Activated naive CD4-positive, alpha-beta T cell treated with anti-CD3 and anti-CD28 coated beads for 36 hours (primary cell): ENCODE measurements at regions not wholly inside any gene's neighbourhood (a gene's known extent, or its start where the extent isn't known, plus 50 kb on each side); places are given as distances from the start of the nearest gene placed in this dataset.

ENCODE experiments used
- CTCF ChIA-PET: fragments of 350-600 bp; sonication (Branson Sonifier 250); formaldehyde crosslinking; loops from one replicate; lab custom pipeline; 2021; ENCODE audit warnings: antibody characterized with exemption; lab: Charles Lee
- DNase-seq: peaks from one replicate; pipeline ENCODE4 v3.0.0-alpha.2; 2020
- H3K27ac Mint-ChIP-seq: one replicate; pipeline ENCODE4 v1.8.0; 2021; ENCODE audit warnings: mild to moderate bottlenecking, mixed read lengths
- H3K27me3 Mint-ChIP-seq: one replicate; pipeline ENCODE4 v1.8.0; 2021; ENCODE audit warnings: low read depth, mixed read lengths
- H3K36me3 Mint-ChIP-seq: one replicate; pipeline ENCODE4 v1.8.0; 2021; ENCODE audit warnings: low read depth, mixed read lengths
- H3K4me1 Mint-ChIP-seq: one replicate; pipeline ENCODE4 v1.8.0; 2021; ENCODE audit warnings: low read depth, mixed read lengths
- H3K4me3 Mint-ChIP-seq: one replicate; pipeline ENCODE4 v1.8.0; 2021; ENCODE audit warnings: mild to moderate bottlenecking, moderate library complexity, mixed read lengths
- H3K9me3 Mint-ChIP-seq: one replicate; pipeline ENCODE4 v1.8.0; 2021; ENCODE audit warnings: mixed read lengths
- intact Hi-C: fragments of 100-400 bp; cut with micrococcal nuclease; formaldehyde crosslinking; loops from one replicate; pipeline ENCODE4 v1.15.1; 2023

GRCh38 chr2:120494446-120494845 is 148.5 kb downstream of the INHBB start:
- H3K9me3 Mint-ChIP-seq = no peaks in the 10 kb centered on the region
- no peaks in the 10 kb centered on the region for H3K27me3 Mint-ChIP-seq
- no peak for DNase-seq
- no peak overlapping the region for H3K27ac Mint-ChIP-seq
- H3K36me3 Mint-ChIP-seq = no peaks in the 10 kb centered on the region
- H3K4me1 Mint-ChIP-seq = no peaks in the 10 kb centered on the region
- CTCF ChIA-PET = no interaction called here
- H3K4me3 Mint-ChIP-seq = no peak overlapping the region
- intact Hi-C loops = no loop called here

DNA sequence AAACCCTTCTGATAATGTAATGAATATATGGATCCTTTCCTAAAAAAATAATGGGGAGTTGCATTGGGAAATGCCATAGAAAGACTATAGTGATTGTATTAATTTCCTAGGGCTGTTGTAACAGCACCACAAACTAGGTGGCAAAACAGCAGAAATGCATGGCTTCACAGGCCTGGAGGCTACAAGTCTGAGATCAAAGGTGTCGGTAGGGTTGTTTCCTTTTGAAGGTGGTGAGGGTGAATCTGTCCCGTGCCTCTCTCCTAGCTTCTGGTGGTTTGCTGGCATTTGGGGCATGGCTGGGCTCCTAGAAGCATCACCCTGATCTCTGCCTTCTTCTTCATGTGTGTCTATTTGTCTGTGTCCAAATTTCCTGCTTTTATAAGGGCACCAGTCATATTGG is 149.7 kb downstream of the INHBB start:
- no peaks in the 10 kb centered on the region for H3K9me3 Mint-ChIP-seq
- intact Hi-C loops = no loop called here

GRCh38 chr2:120496235-120496634 is 150.3 kb downstream of the INHBB start:
- no peak overlapping the region for H3K27ac Mint-ChIP-seq
- CTCF ChIA-PET = no interaction called here
- intact Hi-C loops = no loop called here

More for the DNA sequence above, 149.7 kb downstream of the INHBB start:
- no peaks in the 10 kb centered on the region for H3K36me3 Mint-ChIP-seq
- no peak overlapping the region for H3K27ac Mint-ChIP-seq
- H3K27me3 Mint-ChIP-seq = no peaks in the 10 kb centered on the region
- DNase-seq = no peak
- CTCF ChIA-PET = no interaction called here
- H3K4me1 Mint-ChIP-seq = no peaks in the 10 kb centered on the region
- H3K4me3 Mint-ChIP-seq = no peak overlapping the region

DNA sequence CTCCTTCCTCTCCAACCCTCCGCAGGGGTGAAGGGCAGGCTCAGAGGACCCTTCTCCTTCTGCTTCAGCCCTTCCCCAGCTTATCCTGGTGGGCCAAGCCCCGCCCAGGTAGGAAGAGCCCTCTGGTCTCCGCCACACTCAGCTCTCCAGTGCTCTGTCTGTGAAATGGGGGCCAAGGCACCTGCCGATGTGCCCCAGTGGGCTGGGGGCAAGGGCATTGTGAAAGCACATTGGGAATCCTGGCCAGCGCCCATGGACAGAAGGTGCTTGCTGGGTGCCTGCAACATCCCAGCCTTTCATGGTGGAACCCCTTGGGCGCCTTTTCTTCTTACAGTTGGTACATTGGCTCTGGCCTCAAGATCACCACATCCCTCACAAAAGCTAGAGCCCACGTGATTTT is 150.8 kb downstream of the INHBB start:
- H3K27ac Mint-ChIP-seq = no peak overlapping the region
- H3K4me3 Mint-ChIP-seq = no peak overlapping the region
- CTCF ChIA-PET = no interaction called here
- intact Hi-C loops = no loop called here
- no peaks in the 10 kb centered on the region for H3K27me3 Mint-ChIP-seq
- no peak for DNase-seq
- no peaks in the 10 kb centered on the region for H3K9me3 Mint-ChIP-seq
- no peaks in the 10 kb centered on the region for H3K4me1 Mint-ChIP-seq
- H3K36me3 Mint-ChIP-seq = no peaks in the 10 kb centered on the region

More at GRCh38 chr2:120496235-120496634, 150.3 kb downstream of the INHBB start:
- no peak for DNase-seq
- H3K9me3 Mint-ChIP-seq = no peaks in the 10 kb centered on the region
- H3K4me3 Mint-ChIP-seq = no peak overlapping the region
- H3K4me1 Mint-ChIP-seq = no peaks in the 10 kb centered on the region
- H3K36me3 Mint-ChIP-seq = no peaks in the 10 kb centered on the region
- no peaks in the 10 kb centered on the region for H3K27me3 Mint-ChIP-seq

GRCh38 chr2:120497261-120497977 is 151.5 kb downstream of the INHBB start:
- CTCF ChIA-PET = no interaction called here
- H3K27ac Mint-ChIP-seq = no peak overlapping the region
- no peak for DNase-seq
- no peaks in the 10 kb centered on the region for H3K36me3 Mint-ChIP-seq
- H3K9me3 Mint-ChIP-seq = no peaks in the 10 kb centered on the region
- intact Hi-C loops = no loop called here
- H3K4me1 Mint-ChIP-seq = no peaks in the 10 kb centered on the region
- no peak overlapping the region for H3K4me3 Mint-ChIP-seq
- no peaks in the 10 kb centered on the region for H3K27me3 Mint-ChIP-seq

GRCh38 chr2:120498121-120498520 is 152.2 kb downstream of the INHBB start:
- no peaks in the 10 kb centered on the region for H3K27me3 Mint-ChIP-seq
- no peak for DNase-seq
- no peaks in the 10 kb centered on the region for H3K9me3 Mint-ChIP-seq
- no peaks in the 10 kb centered on the region for H3K36me3 Mint-ChIP-seq
- CTCF ChIA-PET = no interaction called here
- intact Hi-C loops = no loop called here
- no peaks in the 10 kb centered on the region for H3K4me1 Mint-ChIP-seq
- H3K4me3 Mint-ChIP-seq = no peak overlapping the region
- H3K27ac Mint-ChIP-seq = no peak overlapping the region

- DNase-seq = no peak
- CTCF ChIA-PET = no interaction called here
- Mint-ChIP-seq H3K4me3 (no peak overlapping the region), H3K9me3 (no peaks in the 10 kb centered on the region), H3K27me3 (no peaks in the 10 kb centered on the region), H3K27ac (no peak overlapping the region), H3K36me3 (no peaks in the 10 kb centered on the region), H3K4me1 (no peaks in the 10 kb centered on the region)
- intact Hi-C loops = no loop called here
Measured at GRCh38 chr2:120498576-120499394, 152.8 kb downstream of the INHBB start.

GRCh38 chr2:120499784-120500495 is 154.0 kb downstream of the INHBB start:
- intact Hi-C loops = no loop called here
- H3K27me3 Mint-ChIP-seq = no peaks in the 10 kb centered on the region
- no peak overlapping the region for H3K27ac Mint-ChIP-seq
- no peaks in the 10 kb centered on the region for H3K4me1 Mint-ChIP-seq
- no peaks in the 10 kb centered on the region for H3K36me3 Mint-ChIP-seq
- no peaks in the 10 kb centered on the region for H3K9me3 Mint-ChIP-seq
- CTCF ChIA-PET = no interaction called here
- DNase-seq = no peak
- H3K4me3 Mint-ChIP-seq = no peak overlapping the region

GRCh38 chr2:120501591-120501990 is 155.7 kb downstream of the INHBB start:
- Mint-ChIP-seq H3K27ac (no peak overlapping the region), H3K36me3 (no peaks in the 10 kb centered on the region), H3K4me1 (no peaks in the 10 kb centered on the region), H3K27me3 (no peaks in the 10 kb centered on the region), H3K4me3 (no peak overlapping the region), H3K9me3 (no peaks in the 10 kb centered on the region)
- no peak for DNase-seq
- intact Hi-C loops = no loop called here
- CTCF ChIA-PET = no interaction called here

GRCh38 chr2:120502357-120502756 is 156.4 kb downstream of the INHBB start:
- H3K27ac Mint-ChIP-seq = no peak overlapping the region
- H3K27me3 Mint-ChIP-seq = no peaks in the 10 kb centered on the region
- no peak for DNase-seq
- no peaks in the 10 kb centered on the region for H3K36me3 Mint-ChIP-seq
- no peak overlapping the region for H3K4me3 Mint-ChIP-seq
- intact Hi-C loops = no loop called here
- CTCF ChIA-PET = interaction anchor here (0.7 kb wide), 1 partner anchor 15 kb away, joined by 3 read pairs; no protein-coding TSS in a partner anchor
- no peaks in the 10 kb centered on the region for H3K4me1 Mint-ChIP-seq
- H3K9me3 Mint-ChIP-seq = no peaks in the 10 kb centered on the region

GRCh38 chr2:120502761-120503160 is 156.8 kb downstream of the INHBB start:
- intact Hi-C loops = no loop called here
- Mint-ChIP-seq H3K27ac (no peak overlapping the region), H3K27me3 (no peaks in the 10 kb centered on the region), H3K4me3 (no peak overlapping the region), H3K36me3 (no peaks in the 10 kb centered on the region), H3K9me3 (no peaks in the 10 kb centered on the region), H3K4me1 (no peaks in the 10 kb centered on the region)
- CTCF ChIA-PET = interaction anchor here (0.7 kb wide), 1 partner anchor 15 kb away, joined by 3 read pairs; no protein-coding TSS in a partner anchor
- DNase-seq = no peak

- H3K4me1 Mint-ChIP-seq = no peaks in the 10 kb centered on the region
- no peaks in the 10 kb centered on the region for H3K9me3 Mint-ChIP-seq
- H3K27me3 Mint-ChIP-seq = no peaks in the 10 kb centered on the region
- H3K36me3 Mint-ChIP-seq = no peaks in the 10 kb centered on the region
- H3K27ac Mint-ChIP-seq = no peak overlapping the region
- H3K4me3 Mint-ChIP-seq = no peak overlapping the region
- CTCF ChIA-PET = interaction anchor here (0.7 kb wide), 1 partner anchor 16 kb away, joined by 3 read pairs; no protein-coding TSS in a partner anchor
- no peak for DNase-seq
- intact Hi-C loops = no loop called here
Measured at GRCh38 chr2:120503206-120503792, 157.4 kb downstream of the INHBB start.
